Liver (tissue), 8 donors: ENCODE measurements at regions not wholly inside any gene's neighbourhood (a gene's known extent, or its start where the extent isn't known, plus 50 kb on each side); places are given as distances from the start of the nearest gene placed in this dataset.

ENCODE experiments used
- DNase-seq: peaks from one replicate; pipeline ENCODE4 v3.0.0-alpha.2; 2017; ENCODE audit warnings: low spot score
- H3K27ac ChIP-seq, 2 donors: one replicate each; pipeline ENCODE4 v1.7.0; 2013; ENCODE audit warnings: inconsistent platforms in 2 of 2, low read length in 2 of 2, control low read depth in 1 of 2, low read depth in 1 of 2, mild to moderate bottlenecking in 1 of 2
- H3K27me3 ChIP-seq, 4 donors: one replicate each; pipeline versions ENCODE4 v1.6.1 to v1.7.0; 2013; ENCODE audit warnings: low read length in 3 of 4, inconsistent platforms in 1 of 4, mild to moderate bottlenecking in 1 of 4, moderate library complexity in 1 of 4; ENCODE audit not compliant: control insufficient read depth in 4 of 4, insufficient read depth in 4 of 4
- H3K36me3 ChIP-seq, 4 donors: one replicate each; pipeline versions ENCODE4 v1.6.1 to v1.7.0; 2013; ENCODE audit warnings: low read length in 3 of 4, mild to moderate bottlenecking in 3 of 4, low read depth in 1 of 4, moderate library complexity in 1 of 4; ENCODE audit not compliant: control insufficient read depth in 4 of 4, insufficient read depth in 3 of 4
- H3K4me1 ChIP-seq, 4 donors: one replicate each; pipeline versions ENCODE4 v1.6.1 to v1.7.0; 2013; ENCODE audit warnings: low read length in 3 of 4, mild to moderate bottlenecking in 3 of 4, moderate library complexity in 1 of 4; ENCODE audit not compliant: control insufficient read depth in 4 of 4, insufficient read depth in 4 of 4
- H3K4me3 ChIP-seq, 3 donors: one replicate each; pipeline versions ENCODE4 v1.6.1 to v1.7.0; 2013; ENCODE audit warnings: low read length in 3 of 3, control low read depth in 1 of 3, low read depth in 1 of 3, mild to moderate bottlenecking in 1 of 3
- H3K9ac ChIP-seq, 2 donors: one replicate each; pipeline ENCODE4 v1.7.0; 2013; ENCODE audit warnings: low read length in 2 of 2, mild to moderate bottlenecking in 2 of 2, moderate library complexity in 2 of 2, control low read depth in 1 of 2, low read depth in 1 of 2
- H3K9me3 ChIP-seq, 4 donors: one replicate each; pipeline versions ENCODE4 v1.6.1 to v1.7.0; 2013; ENCODE audit warnings: low read length in 3 of 4; ENCODE audit not compliant: control insufficient read depth in 4 of 4
- ATF3 ChIP-seq: IDR thresholded peaks from 2 replicates; pipeline ENCODE4 v1.6.1; 2016; ENCODE audit warnings: antibody characterized with exemption
- CTCF ChIP-seq: fragments of 150-350 bp; IDR thresholded peaks from 2 replicates; pipeline ENCODE4 v1.5.1; 2017; ENCODE audit warnings: improper control_type of control experiment, low read depth, low read length; ENCODE audit not compliant: missing input control
- EGR1 ChIP-seq, 2 donors: IDR thresholded peaks; 2 replicates each; pipeline ENCODE4 v1.6.1; 2016 to 2018; ENCODE audit warnings: antibody characterized with exemption in 2 of 2, low read depth in 2 of 2
- FOXA1 ChIP-seq: IDR thresholded peaks from 2 replicates; pipeline ENCODE4 v1.6.1; 2016; ENCODE audit warnings: antibody characterized with exemption
- FOXA2 ChIP-seq: IDR thresholded peaks from 2 replicates; pipeline ENCODE4 v1.6.1; 2016; ENCODE audit warnings: antibody characterized with exemption
- GABPA ChIP-seq, 2 donors: IDR thresholded peaks in 1 of 2; conservative IDR thresholded peaks in 1 of 2; 2 replicates each; pipeline ENCODE4 v1.6.1; 2016; ENCODE audit warnings: antibody characterized with exemption in 2 of 2, mild to moderate bottlenecking in 1 of 2, moderate library complexity in 1 of 2
- HNF4A ChIP-seq, 2 donors: conservative IDR thresholded peaks; 2 replicates each; pipeline ENCODE4 v1.6.1; 2016; ENCODE audit warnings: antibody characterized with exemption in 2 of 2, mild to moderate bottlenecking in 2 of 2
- HNF4G ChIP-seq: IDR thresholded peaks from 2 replicates; pipeline ENCODE4 v1.6.1; 2016; ENCODE audit warnings: antibody characterized with exemption
- JUND ChIP-seq, 2 donors: IDR thresholded peaks; 2 replicates each; pipeline ENCODE4 v1.6.1; 2016; ENCODE audit warnings: antibody characterized with exemption in 2 of 2
- MAX ChIP-seq: IDR thresholded peaks from 2 replicates; pipeline ENCODE4 v1.6.1; 2016; ENCODE audit warnings: antibody characterized with exemption
- NR2F2 ChIP-seq: IDR thresholded peaks from 2 replicates; pipeline ENCODE4 v1.6.1; 2016; ENCODE audit warnings: antibody characterized with exemption
- RAD21 ChIP-seq, 2 donors: IDR thresholded peaks; 2 replicates each; pipeline ENCODE4 v1.6.1; 2016; ENCODE audit warnings: antibody characterized with exemption in 2 of 2, mild to moderate bottlenecking in 2 of 2
- REST ChIP-seq: IDR thresholded peaks from 2 replicates; pipeline ENCODE4 v1.6.1; 2016; ENCODE audit warnings: antibody characterized with exemption, mild to moderate bottlenecking
- RXRA ChIP-seq, 2 donors: IDR thresholded peaks; 2 replicates each; pipeline ENCODE4 v1.6.1; 2017 to 2018; ENCODE audit warnings: antibody characterized with exemption in 2 of 2, mild to moderate bottlenecking in 1 of 2
- SP1 ChIP-seq: IDR thresholded peaks from 2 replicates; pipeline ENCODE4 v1.6.1; 2018; ENCODE audit warnings: antibody characterized with exemption, mild to moderate bottlenecking
- TAF1 ChIP-seq: conservative IDR thresholded peaks from 2 replicates; pipeline ENCODE4 v1.6.1; 2016; ENCODE audit warnings: antibody characterized with exemption, mild to moderate bottlenecking
- YY1 ChIP-seq: IDR thresholded peaks from 2 replicates; pipeline ENCODE4 v1.6.1; 2016; ENCODE audit warnings: antibody characterized with exemption, mild to moderate bottlenecking
- ZBTB33 ChIP-seq: IDR thresholded peaks from 2 replicates; pipeline ENCODE4 v1.6.1; 2016; ENCODE audit warnings: antibody characterized with exemption
- WGBS: extraction: QIAGEN DNeasy Blood & Tissue Kit; methylation state at CpG from one replicate; pipeline ENCODE4 v1.1.7; 2013; 5-methylcytosine and 5-hydroxymethylcytosine counted together
- donor health status: healthy.
- donor health status: healthy.
- donor health status: healthy.
- donor health status: healthy.
- donor health status: healthy.

GRCh38 chr18:43720041-43720440 is 442.8 kb upstream of the SYT4 start:
- H3K9me3 ChIP-seq, result no peaks in the 10 kb centered on the region
- H3K4me3 ChIP-seq, result no peak overlapping the region
- 75% methylated on average over 2 of the region's 2 CpGs for WGBS
- no peak overlapping the region for H3K9ac ChIP-seq
- no peaks in the 10 kb centered on the region for H3K36me3 ChIP-seq
- TF ChIP-seq FOXA1 (no peak), RAD21 (IDR thresholded peaks at IDR 0.05) (no peak), TAF1 (no peak), MAX (no peak), JUND (IDR thresholded peaks at IDR 0.05) (no peak), HNF4A (conservative IDR thresholded peaks at IDR 0.05) (no peak), YY1 (no peak), ATF3 (no peak), HNF4G (no peak), ZBTB33 (no peak), FOXA2 (no peak), GABPA (IDR thresholded peaks at IDR 0.05 in 1 of 2, conservative IDR thresholded peaks at IDR 0.05 in 1 of 2) (no peak), RXRA (IDR thresholded peaks at IDR 0.05) (no peak), CTCF (no peak), SP1 (no peak), NR2F2 (no peak), EGR1 (IDR thresholded peaks at IDR 0.05; ENCODE audit: low read depth in 2 of 2) (no peak), REST (no peak)
- no peaks in the 10 kb centered on the region for H3K27me3 ChIP-seq
- DNase-seq, result no peak
- no peaks in the 10 kb centered on the region for H3K4me1 ChIP-seq
- no peak overlapping the region for H3K27ac ChIP-seq

- no peaks in the 10 kb centered on the region for H3K36me3 ChIP-seq
- H3K9me3 ChIP-seq, result peaks cover 0 to 5% (median under 1%) of the 10 kb centered on the region in 4 donors
- no peaks in the 10 kb centered on the region for H3K27me3 ChIP-seq
- no peak for DNase-seq
- no peak overlapping the region for H3K27ac ChIP-seq
- H3K9ac ChIP-seq, result no peak overlapping the region
- no peaks in the 10 kb centered on the region for H3K4me1 ChIP-seq
- TF ChIP-seq JUND (IDR thresholded peaks at IDR 0.05), result no peak
- no peak for TF ChIP-seq YY1
- no peak for TF ChIP-seq SP1
- no peak for TF ChIP-seq ATF3
- no peak for TF ChIP-seq ZBTB33
- TF ChIP-seq REST, result no peak
- WGBS, result 54% methylated on average over 2 of the region's 2 CpGs
- H3K4me3 ChIP-seq, result no peak overlapping the region
These were observed 458.3 kb upstream of the SYT4 start for GRCh38 chr18:43735570-43735969.
